Neural cell (in vitro differentiated cells): ENCODE measurements at regions not wholly inside any gene's neighbourhood (a gene's known extent, or its start where the extent isn't known, plus 50 kb on each side); places are given as distances from the start of the nearest gene placed in this dataset.

Source experiments
- H2AFZ ChIP-seq: fragments of 200-600, 300-800 bp; sonication (generic), shearing (Covaris generic); 2 replicates; pipeline ENCODE4 v1.6.0; 2014; ENCODE audit warnings: low read depth, mild to moderate bottlenecking, antibody characterized with exemption, low read length, moderate library complexity
- H3F3A ChIP-seq: fragments of 200-600 bp; shearing (Covaris generic); 2 replicates; pipeline ENCODE4 v1.6.1; 2016; ENCODE audit warnings: mild to moderate bottlenecking, moderate library complexity, mixed read lengths, antibody characterized with exemption, low read length; ENCODE audit not compliant: insufficient read depth, poor library complexity, severe bottlenecking
- H3K27ac ChIP-seq: fragments of 200-600, 300-800 bp; sonication (generic), shearing (Covaris generic); 2 replicates; pipeline ENCODE4 v1.5.1; 2014; ENCODE audit warnings: mild to moderate bottlenecking, low read length, moderate library complexity
- H3K27me3 ChIP-seq: fragments of 300-800, 200-600 bp; sonication (generic), shearing (Covaris generic); 2 replicates; pipeline ENCODE4 v1.6.0; 2014; ENCODE audit warnings: mild to moderate bottlenecking, low read depth, low read length, moderate library complexity; ENCODE audit not compliant: insufficient read depth
- H3K36me3 ChIP-seq: fragments of 300-800, 200-600 bp; sonication (generic), shearing (Covaris generic); 2 replicates; pipeline ENCODE4 v1.5.1; 2014; ENCODE audit warnings: mild to moderate bottlenecking, antibody characterized with exemption, low read length, moderate library complexity; ENCODE audit not compliant: insufficient read depth
- H3K4me2 ChIP-seq: fragments of 300-800, 200-600 bp; sonication (generic), shearing (Covaris generic); 2 replicates; pipeline ENCODE4 v1.6.0; 2014; ENCODE audit warnings: mild to moderate bottlenecking, low read length
- H3K4me3 ChIP-seq: fragments of 300-800, 200-600 bp; sonication (generic), shearing (Covaris generic); 2 replicates; pipeline ENCODE4 v1.5.1; 2014; ENCODE audit warnings: mild to moderate bottlenecking, low read length, moderate library complexity
- H3K79me2 ChIP-seq: fragments of 200-600 bp; shearing (Covaris generic); replicated peaks from 2 replicates; pipeline ENCODE4 v1.6.0; 2014; ENCODE audit warnings: mild to moderate bottlenecking, low read length, moderate library complexity; ENCODE audit not compliant: insufficient read depth
- H3K9ac ChIP-seq: fragments of 300-800, 200-600 bp; sonication (generic), shearing (Covaris generic); 2 replicates; pipeline ENCODE4 v1.6.1; 2016; ENCODE audit warnings: mild to moderate bottlenecking, low read length, mixed read lengths
- H3K9me2 ChIP-seq: fragments of 200-600 bp; shearing (Covaris generic); 2 replicates; pipeline ENCODE4 v1.6.1; 2016; ENCODE audit warnings: mild to moderate bottlenecking, low read length, mixed read lengths; ENCODE audit not compliant: insufficient read depth
- H3K9me3 ChIP-seq: fragments of 200-600, 300-800 bp; sonication (generic), shearing (Covaris generic); 2 replicates; pipeline ENCODE4 v1.6.1; 2016; ENCODE audit warnings: mild to moderate bottlenecking, mixed run types, low read length, moderate library complexity, mixed read lengths
- H4K20me1 ChIP-seq: fragments of 200-600 bp; shearing (Covaris generic); 2 replicates; pipeline ENCODE4 v1.6.1; 2016; ENCODE audit warnings: mild to moderate bottlenecking, mixed run types; ENCODE audit not compliant: insufficient read depth
- CTCF ChIP-seq: fragments of 450-650 bp; IDR thresholded peaks from 2 replicates; pipeline ENCODE4 v1.5.1; 2014; ENCODE audit warnings: antibody characterized with exemption, mild to moderate bottlenecking, moderate library complexity; ENCODE audit not compliant: poor library complexity, severe bottlenecking
- EP300 ChIP-seq: fragments of 450-650 bp; conservative IDR thresholded peaks from 2 replicates; pipeline ENCODE4 v1.6.1; 2014; ENCODE audit warnings: antibody characterized with exemption, mild to moderate bottlenecking, moderate library complexity; ENCODE audit not compliant: poor library complexity, severe bottlenecking
- EZH2 ChIP-seq: fragments of 200-600, 300-800 bp; shearing (Covaris generic), sonication (generic); IDR thresholded peaks from 2 replicates; pipeline ENCODE4 v1.6.1; 2014; ENCODE audit warnings: antibody characterized with exemption, low read length, borderline replicate concordance, mild to moderate bottlenecking; ENCODE audit not compliant: insufficient read depth, poor library complexity, severe bottlenecking
- MXI1 ChIP-seq: fragments of 450-650 bp; conservative IDR thresholded peaks from 2 replicates; pipeline ENCODE4 v1.6.1; 2014; ENCODE audit warnings: antibody characterized with exemption, mild to moderate bottlenecking; ENCODE audit not compliant: poor library complexity, severe bottlenecking
- POLR2AphosphoS5 ChIP-seq: IDR thresholded peaks from 2 replicates; pipeline ENCODE4 v1.6.1; 2012
- RAD21 ChIP-seq: fragments of 450-650 bp; conservative IDR thresholded peaks from 2 replicates; pipeline ENCODE4 v1.6.1; 2014; ENCODE audit warnings: antibody characterized with exemption, mild to moderate bottlenecking, moderate library complexity
- SMC3 ChIP-seq: fragments of 450-650 bp; conservative IDR thresholded peaks from 2 replicates; pipeline ENCODE4 v1.6.1; 2014; ENCODE audit warnings: antibody characterized with exemption, mild to moderate bottlenecking, moderate library complexity; ENCODE audit not compliant: poor library complexity
- TAF1 ChIP-seq: IDR thresholded peaks from 2 replicates; pipeline ENCODE4 v1.6.1; 2012; ENCODE audit warnings: low read depth
- TF ChIP-seq, protein P1 (sequence below): IDR thresholded peaks from 2 replicates; pipeline ENCODE4 v1.6.1; 2012; ENCODE audit warnings: borderline replicate concordance

GRCh38 chr10:62895063-62895462 is 78.9 kb upstream of the EGR2 start:
- no peak overlapping the region for H3K4me2 ChIP-seq
- no peak for TF ChIP-seq TAF1
- no peak overlapping the region for H3K4me3 ChIP-seq

GRCh38 chr10:62894156-62894555 is 78.0 kb upstream of the EGR2 start:
- no peaks in the 10 kb centered on the region for H3K9me2 ChIP-seq
- H3K79me2 ChIP-seq: no peaks in the 10 kb centered on the region
- TF ChIP-seq SMC3: no peak
- no peak for TF ChIP-seq RAD21
- TF ChIP-seq EP300: no peak
- TF ChIP-seq POLR2AphosphoS5: no peak
- TF ChIP-seq EZH2: no peak
- no peak for TF ChIP-seq MXI1
- TF ChIP-seq, protein P1, sequence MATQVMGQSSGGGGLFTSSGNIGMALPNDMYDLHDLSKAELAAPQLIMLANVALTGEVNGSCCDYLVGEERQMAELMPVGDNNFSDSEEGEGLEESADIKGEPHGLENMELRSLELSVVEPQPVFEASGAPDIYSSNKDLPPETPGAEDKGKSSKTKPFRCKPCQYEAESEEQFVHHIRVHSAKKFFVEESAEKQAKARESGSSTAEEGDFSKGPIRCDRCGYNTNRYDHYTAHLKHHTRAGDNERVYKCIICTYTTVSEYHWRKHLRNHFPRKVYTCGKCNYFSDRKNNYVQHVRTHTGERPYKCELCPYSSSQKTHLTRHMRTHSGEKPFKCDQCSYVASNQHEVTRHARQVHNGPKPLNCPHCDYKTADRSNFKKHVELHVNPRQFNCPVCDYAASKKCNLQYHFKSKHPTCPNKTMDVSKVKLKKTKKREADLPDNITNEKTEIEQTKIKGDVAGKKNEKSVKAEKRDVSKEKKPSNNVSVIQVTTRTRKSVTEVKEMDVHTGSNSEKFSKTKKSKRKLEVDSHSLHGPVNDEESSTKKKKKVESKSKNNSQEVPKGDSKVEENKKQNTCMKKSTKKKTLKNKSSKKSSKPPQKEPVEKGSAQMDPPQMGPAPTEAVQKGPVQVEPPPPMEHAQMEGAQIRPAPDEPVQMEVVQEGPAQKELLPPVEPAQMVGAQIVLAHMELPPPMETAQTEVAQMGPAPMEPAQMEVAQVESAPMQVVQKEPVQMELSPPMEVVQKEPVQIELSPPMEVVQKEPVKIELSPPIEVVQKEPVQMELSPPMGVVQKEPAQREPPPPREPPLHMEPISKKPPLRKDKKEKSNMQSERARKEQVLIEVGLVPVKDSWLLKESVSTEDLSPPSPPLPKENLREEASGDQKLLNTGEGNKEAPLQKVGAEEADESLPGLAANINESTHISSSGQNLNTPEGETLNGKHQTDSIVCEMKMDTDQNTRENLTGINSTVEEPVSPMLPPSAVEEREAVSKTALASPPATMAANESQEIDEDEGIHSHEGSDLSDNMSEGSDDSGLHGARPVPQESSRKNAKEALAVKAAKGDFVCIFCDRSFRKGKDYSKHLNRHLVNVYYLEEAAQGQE: no peak
- no peak for TF ChIP-seq CTCF
- no peak for TF ChIP-seq TAF1
- H2AFZ ChIP-seq: no peak overlapping the region
- H3K36me3 ChIP-seq: no peaks in the 10 kb centered on the region
- H3K27ac ChIP-seq: no peak overlapping the region
- H3F3A ChIP-seq: no peaks in the 10 kb centered on the region
- no peaks in the 10 kb centered on the region for H3K27me3 ChIP-seq
- H3K9me3 ChIP-seq: no peaks in the 10 kb centered on the region
- no peak overlapping the region for H3K9ac ChIP-seq
- no peak overlapping the region for H3K4me2 ChIP-seq
- H4K20me1 ChIP-seq: no peaks in the 10 kb centered on the region
- H3K4me3 ChIP-seq: no peak overlapping the region

More at GRCh38 chr10:62895063-62895462, 78.9 kb upstream of the EGR2 start:
- no peaks in the 10 kb centered on the region for H3F3A ChIP-seq
- H3K27me3 ChIP-seq: no peaks in the 10 kb centered on the region
- H3K79me2 ChIP-seq: no peaks in the 10 kb centered on the region
- H3K27ac ChIP-seq: no peak overlapping the region
- no peaks in the 10 kb centered on the region for H4K20me1 ChIP-seq
- no peaks in the 10 kb centered on the region for H3K9me3 ChIP-seq
- H2AFZ ChIP-seq: no peak overlapping the region
- H3K36me3 ChIP-seq: no peaks in the 10 kb centered on the region
- H3K9me2 ChIP-seq: no peaks in the 10 kb centered on the region
- no peak overlapping the region for H3K9ac ChIP-seq

DNA sequence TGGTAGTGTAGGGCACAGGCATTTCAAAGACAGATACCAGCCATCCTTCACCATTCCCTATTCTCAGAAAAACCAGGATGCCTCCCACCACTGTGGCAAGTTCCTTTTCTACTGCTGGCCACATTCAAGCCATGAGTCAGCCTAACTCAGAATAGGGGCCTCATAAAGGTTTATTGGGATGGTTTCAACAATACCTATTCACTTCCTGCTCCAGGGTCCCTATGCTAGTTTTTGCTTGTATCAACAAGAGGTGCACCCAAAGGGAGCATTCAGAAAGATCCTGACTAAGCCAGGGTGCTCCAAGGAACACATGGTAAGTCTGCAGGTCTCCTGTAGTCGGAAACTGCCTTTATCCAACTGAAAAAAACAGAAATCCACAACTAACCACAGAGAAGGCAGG is 76.9 kb upstream of the EGR2 start:
- H3K4me3 ChIP-seq: no peak overlapping the region
- no peak overlapping the region for H3K27ac ChIP-seq
- TF ChIP-seq MXI1: no peak
- H3K9me2 ChIP-seq: no peaks in the 10 kb centered on the region
- no peak overlapping the region for H3K9ac ChIP-seq
- H4K20me1 ChIP-seq: no peaks in the 10 kb centered on the region
- H2AFZ ChIP-seq: no peak overlapping the region
- H3K36me3 ChIP-seq: no peaks in the 10 kb centered on the region
- H3K4me2 ChIP-seq: no peak overlapping the region
- H3K27me3 ChIP-seq: no peaks in the 10 kb centered on the region
- H3F3A ChIP-seq: no peaks in the 10 kb centered on the region
- no peaks in the 10 kb centered on the region for H3K79me2 ChIP-seq
- no peaks in the 10 kb centered on the region for H3K9me3 ChIP-seq
